Spleen (tissue), 7 donors: ENCODE measurements at regions not wholly inside any gene's neighbourhood (a gene's known extent, or its start where the extent isn't known, plus 50 kb on each side); places are given as distances from the start of the nearest gene placed in this dataset.

Experiments used
- CTCF ChIP-seq, 11 experiments: fragments of 200-600 bp in 7 of 11; fragments of 450-650 bp in 4 of 11; sonication (generic) in 4 of 11; IDR thresholded peaks in 8 of 11; conservative IDR thresholded peaks in 3 of 11; 1 replicate in 7 of 11; 2 replicates in 4 of 11; pipeline versions ENCODE4 v1.4.0 to v1.8.0; 2016 to 2021; ENCODE audit warnings: antibody characterized with exemption in 11 of 11, inconsistent platforms in 4 of 11, mild to moderate bottlenecking in 1 of 11
- POLR2A ChIP-seq, 3 donors: fragments of 450-650 bp; IDR thresholded peaks; one replicate each; pipeline ENCODE4 v1.5.1; 2017; ENCODE audit warnings: antibody characterized with exemption in 3 of 3, mild to moderate bottlenecking in 1 of 3
- POLR2AphosphoS5 ChIP-seq, 3 donors: sonication (generic); formaldehyde crosslinking; IDR thresholded peaks; one replicate each; pipeline ENCODE4 v1.5.1; 2017; ENCODE audit warnings: antibody characterized with exemption in 3 of 3
- donor health status: DM: no; HTN: no; CAD: no; lungs with moderate emphysema.
- donor health status: DM: no; HTN: no; CAD: no.
- donor health status: DM: no; HTN: no; CAD: no.

DNA sequence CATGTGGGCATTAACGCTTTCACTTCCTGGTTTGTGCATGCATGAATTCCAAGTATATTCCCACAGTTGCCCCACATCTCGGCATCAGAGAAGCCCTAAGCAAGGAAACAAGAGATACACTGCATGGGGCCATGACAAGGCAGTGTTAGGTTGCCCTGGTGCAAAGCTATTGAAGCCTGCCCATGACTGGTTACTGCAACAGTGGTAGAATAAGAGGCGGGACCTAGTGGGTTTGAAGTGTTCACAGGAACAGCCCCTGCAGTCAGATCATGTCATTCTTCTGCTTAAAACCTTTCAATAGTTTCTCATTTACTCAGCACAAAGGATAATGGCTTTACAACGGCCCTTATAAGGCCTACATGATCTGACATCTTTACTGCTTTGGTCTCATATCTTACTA is 80.9 kb upstream of the TOPAZ1 start:
- no peak for TF ChIP-seq CTCF (IDR thresholded peaks at IDR 0.05 in 8 of 11, conservative IDR thresholded peaks at IDR 0.05 in 3 of 11)
- no peak for TF ChIP-seq POLR2A (IDR thresholded peaks at IDR 0.05)
- TF ChIP-seq POLR2AphosphoS5 (IDR thresholded peaks at IDR 0.05) = no peak
